A549 (cell line): ENCODE measurements at regions not wholly inside any gene's neighbourhood (a gene's known extent, or its start where the extent isn't known, plus 50 kb on each side); places are given as distances from the start of the nearest gene placed in this dataset.

Source experiments
- ATAC-seq, 2 experiments: fragments of 200-7000 bp in 1 of 2; fragments of >200 bp in 1 of 2; cut with Nextera tagmentation in 1 of 2; cut with Tn5 transposase in 1 of 2; 3 replicates each; pipeline versions ENCODE4 v1.8.0 to v1.9.1; 2018 to 2020; ENCODE audit warnings: mild to moderate bottlenecking in 1 of 2, moderate library complexity in 1 of 2
- CTCF ChIA-PET: fragments of 300-600 bp; sonication (Branson Sonifier 250); formaldehyde crosslinking; extraction: SDS; loops from one replicate; lab custom pipeline; 2021; ENCODE audit warnings: antibody characterized with exemption, inconsistent platforms; lab: Yijun Ruan, JAX
- POLR2A ChIA-PET: fragments of 350-600 bp; formaldehyde crosslinking; extraction: SDS; loops from one replicate; lab custom pipeline; 2021; ENCODE audit warnings: antibody characterized with exemption, inconsistent platforms; lab: Yijun Ruan, JAX
- DNase-seq, 2 experiments: peaks; one replicate each; pipeline versions ENCODE4 v3.0.0 to v3.0.0-alpha.2; 2011 to 2016; ENCODE audit warnings: low read depth in 1 of 2, low spot score in 1 of 2
- FAIRE-seq: peaks from 2 replicates; lab custom pipeline; 2011; peaks lifted over from hg19 to GRCh38; lab: Jason Lieb, UNC
- H3K27ac ChIP-seq, 2 experiments: fragments of >200 bp; sonication (Bioruptor Twin); formaldehyde crosslinking; 3 replicates each; pipeline ENCODE4 v1.5.1; 2016 to 2017
- H3K4me1 ChIP-seq: fragments of >200 bp; sonication (Bioruptor Twin); formaldehyde crosslinking; 3 replicates; pipeline ENCODE4 v1.6.1; 2016
- H3K4me2 ChIP-seq: fragments of >200 bp; sonication (Bioruptor Twin); formaldehyde crosslinking; 3 replicates; pipeline ENCODE4 v1.6.1; 2016
- H3K4me3 ChIP-seq: fragments of >200 bp; sonication (Bioruptor Twin); formaldehyde crosslinking; 3 replicates; pipeline ENCODE4 v1.5.1; 2016
- H3K9me3 ChIP-seq: fragments of >200 bp; sonication (Bioruptor Twin); formaldehyde crosslinking; 3 replicates; pipeline ENCODE4 v1.6.1; 2016
- BCL3 ChIP-seq: fragments of >200 bp; sonication (Bioruptor Twin); formaldehyde crosslinking; IDR thresholded peaks from 3 replicates; pipeline ENCODE4 v1.6.1; 2016
- ELK1 ChIP-seq: fragments of 150-350 bp; IDR thresholded peaks from 2 replicates; pipeline ENCODE4 v1.6.1; 2014; ENCODE audit warnings: low read depth, mild to moderate bottlenecking, low read length
- FOSL2 ChIP-seq, 2 experiments: fragments of 450-650 bp in 1 of 2; fragments of >200 bp in 1 of 2; sonication (Bioruptor Twin) in 1 of 2; formaldehyde crosslinking; IDR thresholded peaks; 2 replicates each; pipeline versions ENCODE4 v1.5.0 to v1.6.1; 2016 to 2020; ENCODE audit warnings: mild to moderate bottlenecking in 1 of 2, moderate library complexity in 1 of 2
- GATA3 ChIP-seq: IDR thresholded peaks from 2 replicates; pipeline ENCODE4 v1.6.1; 2012; ENCODE audit warnings: borderline replicate concordance
- HEYL ChIP-seq: fragments of 250-450 bp; sonication (Bioruptor Pico); IDR thresholded peaks from 2 replicates; pipeline ENCODE4 v1.8.0; 2021; ENCODE audit warnings: mild to moderate bottlenecking, moderate library complexity
- HOXA7 ChIP-seq: fragments of 250-450 bp; sonication (Bioruptor Pico); IDR thresholded peaks from 2 replicates; pipeline ENCODE4 v1.5.0; 2020; ENCODE audit warnings: mild to moderate bottlenecking, moderate library complexity
- HOXB13 ChIP-seq: fragments of 250-450 bp; sonication (Bioruptor Pico); IDR thresholded peaks from 2 replicates; pipeline ENCODE4 v1.5.0; 2020; ENCODE audit warnings: low read depth, mild to moderate bottlenecking, moderate library complexity
- HOXB5 ChIP-seq: fragments of 250-450 bp; sonication (Bioruptor Pico); IDR thresholded peaks from 2 replicates; pipeline ENCODE4 v1.5.0; 2020; ENCODE audit warnings: mild to moderate bottlenecking, moderate library complexity
- JUNB ChIP-seq: fragments of >200 bp; sonication (Bioruptor Twin); formaldehyde crosslinking; IDR thresholded peaks from 2 replicates; pipeline ENCODE4 v1.6.1; 2016
- MAFK ChIP-seq: fragments of 450-650 bp; IDR thresholded peaks from 2 replicates; pipeline ENCODE4 v1.6.1; 2014; ENCODE audit not compliant: partially characterized antibody
- NFE2L2 ChIP-seq: fragments of 150-350 bp; conservative IDR thresholded peaks from 2 replicates; pipeline ENCODE4 v1.6.1; 2014; ENCODE audit warnings: low read length
- NR3C1 ChIP-seq: fragments of >200 bp; sonication (Bioruptor Twin); formaldehyde crosslinking; IDR thresholded peaks from 3 replicates; pipeline ENCODE4 v1.6.1; 2017
- POLR2AphosphoS2 ChIP-seq: conservative IDR thresholded peaks from 2 replicates; pipeline ENCODE4 v1.6.1; 2012; ENCODE audit warnings: low read length, improper control_type of control experiment, inconsistent platforms
- RAD21 ChIP-seq, 2 experiments: fragments of >200 bp in 1 of 2; sonication (Bioruptor Twin) in 1 of 2; formaldehyde crosslinking in 1 of 2; IDR thresholded peaks in 1 of 2; conservative IDR thresholded peaks in 1 of 2; 2 replicates in 1 of 2; 3 replicates in 1 of 2; pipeline ENCODE4 v1.6.1; 2012 to 2018; ENCODE audit warnings: inconsistent platforms in 1 of 2
- RARB ChIP-seq: fragments of 250-450 bp; sonication (Bioruptor Pico); IDR thresholded peaks from 2 replicates; pipeline ENCODE4 v1.8.0; 2021; ENCODE audit warnings: mild to moderate bottlenecking, moderate library complexity
- RCOR1 ChIP-seq: fragments of 150-350 bp; IDR thresholded peaks from 2 replicates; pipeline ENCODE4 v1.6.1; 2014; ENCODE audit warnings: antibody characterized with exemption, low read length, low read depth
- REST ChIP-seq: fragments of 200-600 bp; sonication (generic); IDR thresholded peaks from 2 replicates; pipeline ENCODE4 v1.6.1; 2016; ENCODE audit warnings: antibody characterized with exemption, mild to moderate bottlenecking, moderate library complexity
- RFX5 ChIP-seq: fragments of 450-650 bp; IDR thresholded peaks from 2 replicates; pipeline ENCODE4 v1.7.1; 2014; ENCODE audit warnings: antibody characterized with exemption, mild to moderate bottlenecking, moderate library complexity
- SMC3 ChIP-seq: fragments of >200 bp; sonication (Bioruptor Twin); formaldehyde crosslinking; IDR thresholded peaks from 3 replicates; pipeline ENCODE4 v1.6.1; 2018; ENCODE audit warnings: inconsistent platforms
- SREBF2 ChIP-seq: fragments of 450-650 bp; IDR thresholded peaks from 2 replicates; pipeline ENCODE4 v1.6.1; 2014; ENCODE audit warnings: mild to moderate bottlenecking, moderate library complexity
- TFCP2L1 ChIP-seq: fragments of 250-450 bp; sonication (Bioruptor Pico); IDR thresholded peaks from 2 replicates; pipeline ENCODE4 v1.5.0; 2021; ENCODE audit warnings: mild to moderate bottlenecking
- WGBS: methylation state at CpG from one replicate; pipeline ENCODE4 v1.1.6; 2017; ENCODE audit errors: missing lambda C conversion rate; 5-methylcytosine and 5-hydroxymethylcytosine counted together
- TF ChIP-seq, protein P1 (sequence below): fragments of >200 bp; sonication (Bioruptor Twin); formaldehyde crosslinking; IDR thresholded peaks from 3 replicates; pipeline ENCODE4 v1.5.1; 2016

- TF ChIP-seq REST (no peak), HOXB5 (no peak), BCL3 (no peak), HOXB13 (CRISPR knock-in tag) (no peak), NFE2L2 (no peak), RCOR1 (no peak), RARB (no peak), NR3C1 (no peak), TFCP2L1 (no peak), SMC3 (no peak), FOSL2 (IDR thresholded peaks at IDR 0.05) (no peak), FOSL2 (CRISPR knock-in tag; IDR thresholded peaks at IDR 0.05) (no peak)
Measured at GRCh38 chr14:62123961-62124360, 361.7 kb downstream of the SNAPC1 start (continued).

DNA sequence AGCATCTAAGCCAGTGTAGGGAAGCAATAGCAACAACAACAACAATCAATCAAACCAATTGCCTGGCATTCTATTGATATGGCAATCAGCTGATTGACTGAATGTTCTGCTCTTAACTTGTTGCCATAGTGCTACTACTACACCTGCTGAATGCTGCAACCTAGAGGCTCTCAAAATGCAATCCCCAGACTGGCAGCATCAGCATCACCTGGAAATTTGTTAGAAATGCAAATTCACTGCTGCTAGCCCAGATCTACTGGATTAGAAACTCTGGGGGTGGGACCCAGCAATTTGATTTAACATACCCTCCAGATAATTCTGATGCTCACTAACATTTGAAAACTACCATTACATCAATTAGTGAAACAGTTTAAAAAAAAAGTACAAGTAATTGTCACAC is 363.6 kb downstream of the SNAPC1 start:
- ChIA-PET CTCF (interaction anchor here (0.5 to 2.9 kb wide), 19 partner anchors 10 to 1786 kb away, joined by 3 to 24 read pairs (median 4); partner anchors contain the start of gene TMEM30B), POLR2A (no interaction called here)
- TF ChIP-seq POLR2AphosphoS2 (no peak), NR3C1 (no peak), GATA3 (no peak), HEYL (no peak), TFCP2L1 (no peak), RAD21 (conservative IDR thresholded peaks at IDR 0.05 in 1 of 2, IDR thresholded peaks at IDR 0.05 in 1 of 2) (no peak), MAFK (no peak), HOXB5 (no peak), RFX5 (no peak), JUNB (no peak), HOXA7 (no peak), SMC3 (no peak), ELK1 (no peak), NFE2L2 (no peak)
- H3K4me3 ChIP-seq = no peak overlapping the region
- ATAC-seq (no peak), FAIRE-seq (no peak), DNase-seq (no peak)
- H3K4me2 ChIP-seq = no peak overlapping the region
- no peak overlapping the region for H3K27ac ChIP-seq
- H3K4me1 ChIP-seq = no peaks in the 10 kb centered on the region
- H3K9me3 ChIP-seq = no peaks in the 10 kb centered on the region

- no peak overlapping the region for H3K4me2 ChIP-seq
- FAIRE-seq = peak; percentile 90
- 4% methylated on average over 7 of the region's 7 CpGs for WGBS
Measured at GRCh38 chr14:62126879-62127478, 364.8 kb downstream of the SNAPC1 start.

More at GRCh38 chr14:62126879-62127478, 364.8 kb downstream of the SNAPC1 start:
- ChIA-PET POLR2A (no interaction called here), CTCF (interaction anchor here (0.5 to 2.9 kb wide), 52 partner anchors 9 to 1787 kb away, joined by 3 to 24 read pairs (median 3); partner anchors contain the start of genes SNAPC1 and TMEM30B)
- no peak overlapping the region for H3K27ac ChIP-seq
- ATAC-seq (peak; percentile 75 to 91; a peak in 3 of 6 replicates), DNase-seq (peak; percentile 31 to 58)
- no peaks in the 10 kb centered on the region for H3K4me1 ChIP-seq
- no peaks in the 10 kb centered on the region for H3K9me3 ChIP-seq
- H3K4me3 ChIP-seq = no peak overlapping the region
- TF ChIP-seq HOXA7 = no peak
- TF ChIP-seq, protein P1, sequence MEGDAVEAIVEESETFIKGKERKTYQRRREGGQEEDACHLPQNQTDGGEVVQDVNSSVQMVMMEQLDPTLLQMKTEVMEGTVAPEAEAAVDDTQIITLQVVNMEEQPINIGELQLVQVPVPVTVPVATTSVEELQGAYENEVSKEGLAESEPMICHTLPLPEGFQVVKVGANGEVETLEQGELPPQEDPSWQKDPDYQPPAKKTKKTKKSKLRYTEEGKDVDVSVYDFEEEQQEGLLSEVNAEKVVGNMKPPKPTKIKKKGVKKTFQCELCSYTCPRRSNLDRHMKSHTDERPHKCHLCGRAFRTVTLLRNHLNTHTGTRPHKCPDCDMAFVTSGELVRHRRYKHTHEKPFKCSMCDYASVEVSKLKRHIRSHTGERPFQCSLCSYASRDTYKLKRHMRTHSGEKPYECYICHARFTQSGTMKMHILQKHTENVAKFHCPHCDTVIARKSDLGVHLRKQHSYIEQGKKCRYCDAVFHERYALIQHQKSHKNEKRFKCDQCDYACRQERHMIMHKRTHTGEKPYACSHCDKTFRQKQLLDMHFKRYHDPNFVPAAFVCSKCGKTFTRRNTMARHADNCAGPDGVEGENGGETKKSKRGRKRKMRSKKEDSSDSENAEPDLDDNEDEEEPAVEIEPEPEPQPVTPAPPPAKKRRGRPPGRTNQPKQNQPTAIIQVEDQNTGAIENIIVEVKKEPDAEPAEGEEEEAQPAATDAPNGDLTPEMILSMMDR = peak; percentile 81
- no peak for TF ChIP-seq SREBF2
- peak; percentile 83 for TF ChIP-seq SMC3
- TF ChIP-seq RAD21 (conservative IDR thresholded peaks at IDR 0.05 in 1 of 2, IDR thresholded peaks at IDR 0.05 in 1 of 2) = peak; percentile 88
- TF ChIP-seq, all 56 proteins: peak for 3
